Activated CD8-positive, alpha-beta memory T cell treated with anti-CD3 and anti-CD28 coated beads for 1 hour (primary cell): ENCODE measurements at regions not wholly inside any gene's neighbourhood (a gene's known extent, or its start where the extent isn't known, plus 50 kb on each side); places are given as distances from the start of the nearest gene placed in this dataset.

Source experiments
- DNase-seq, 2 donors: peaks; one replicate each; pipeline ENCODE4 v3.0.0-alpha.2; 2020; ENCODE audit warnings: low read depth in 1 of 2; ENCODE audit errors: extremely low read depth in 1 of 2

GRCh38 chr14:53328841-53329240, 175.7 kb upstream of the DDHD1 start:
- no peak for DNase-seq

GRCh38 chr14:53327716-53328115, 174.6 kb upstream of the DDHD1 start:
- DNase-seq = no peak

GRCh38 chr14:53325176-53325806, 172.2 kb upstream of the DDHD1 start:
- DNase-seq = no peak

GRCh38 chr14:53316504-53316903, 163.4 kb upstream of the DDHD1 start:
- DNase-seq = no peak

GRCh38 chr14:53310412-53310811, 157.3 kb upstream of the DDHD1 start:
- DNase-seq = no peak

- DNase-seq = no peak
Measured at GRCh38 chr14:53306911-53307310, 153.8 kb upstream of the DDHD1 start.

GRCh38 chr14:53306267-53306721, 153.2 kb upstream of the DDHD1 start:
- DNase-seq = peak in 1 of 2 donors; percentile 3

GRCh38 chr14:53304726-53305381, 151.7 kb upstream of the DDHD1 start:
- DNase-seq = no peak

GRCh38 chr14:53295985-53296582, 143.0 kb upstream of the DDHD1 start:
- DNase-seq = no peak

- no peak for DNase-seq
Measured at GRCh38 chr14:53295372-53295771, 142.2 kb upstream of the DDHD1 start.

- DNase-seq = no peak
Measured at GRCh38 chr14:53286301-53286700, 133.2 kb upstream of the DDHD1 start.

- DNase-seq = no peak
Measured at GRCh38 chr14:53285821-53286220, 132.7 kb upstream of the DDHD1 start.

GRCh38 chr14:53285064-53285463, 131.9 kb upstream of the DDHD1 start:
- no peak for DNase-seq

GRCh38 chr14:53278602-53279506, 125.7 kb upstream of the DDHD1 start:
- no peak for DNase-seq

GRCh38 chr14:53273671-53274072, 120.5 kb upstream of the DDHD1 start:
- DNase-seq = no peak

- DNase-seq = no peak
Measured at GRCh38 chr14:53265025-53265424, 111.9 kb upstream of the DDHD1 start.

- DNase-seq = no peak
Measured at GRCh38 chr14:53260928-53261327, 107.8 kb upstream of the DDHD1 start.

- DNase-seq = no peak
Measured at GRCh38 chr14:53260286-53260685, 107.2 kb upstream of the DDHD1 start.

GRCh38 chr14:53252141-53252540, 99.0 kb upstream of the DDHD1 start:
- DNase-seq = no peak

GRCh38 chr14:53249059-53249458, 95.9 kb upstream of the DDHD1 start:
- DNase-seq = no peak
